GM23338 (cell line): ENCODE measurements at regions not wholly inside any gene's neighbourhood (a gene's known extent, or its start where the extent isn't known, plus 50 kb on each side); places are given as distances from the start of the nearest gene placed in this dataset.

Experiments
- CREB1 ChIP-seq: fragments of 250-450 bp; sonication (Bioruptor Pico); IDR thresholded peaks from 2 replicates; pipeline ENCODE4 v1.5.0; 2020; ENCODE audit warnings: low read depth, mild to moderate bottlenecking, moderate library complexity
- EZH2 ChIP-seq: fragments of 200-600 bp; sonication (generic); IDR thresholded peaks from one replicate; pipeline ENCODE4 v1.8.0; 2017; ENCODE audit warnings: antibody characterized with exemption, mild to moderate bottlenecking, low read depth; ENCODE audit not compliant: unreplicated experiment
- EZH2phosphoT487 ChIP-seq: fragments of 200-600 bp; sonication (generic); IDR thresholded peaks from one replicate; pipeline ENCODE4 v1.8.1; 2018; ENCODE audit warnings: antibody characterized with exemption; ENCODE audit not compliant: unreplicated experiment
- JUNB ChIP-seq: IDR thresholded peaks from one replicate; pipeline ENCODE4 v1.6.1; 2016; ENCODE audit warnings: antibody characterized with exemption; ENCODE audit not compliant: unreplicated experiment
- POLR2AphosphoS5 ChIP-seq: IDR thresholded peaks from 2 replicates; pipeline ENCODE4 v1.6.1; 2016; ENCODE audit warnings: antibody characterized with exemption, low read depth
- TF ChIP-seq, protein P1 (sequence below), 2 experiments: fragments of 200-600 bp in 1 of 2; sonication (generic) in 1 of 2; conservative IDR thresholded peaks; 2 replicates each; pipeline versions ENCODE4 v1.5.1 to v1.6.1; 2016 to 2017; ENCODE audit warnings: antibody characterized with exemption in 2 of 2, low read depth in 2 of 2, mild to moderate bottlenecking in 2 of 2, moderate library complexity in 1 of 2

DNA sequence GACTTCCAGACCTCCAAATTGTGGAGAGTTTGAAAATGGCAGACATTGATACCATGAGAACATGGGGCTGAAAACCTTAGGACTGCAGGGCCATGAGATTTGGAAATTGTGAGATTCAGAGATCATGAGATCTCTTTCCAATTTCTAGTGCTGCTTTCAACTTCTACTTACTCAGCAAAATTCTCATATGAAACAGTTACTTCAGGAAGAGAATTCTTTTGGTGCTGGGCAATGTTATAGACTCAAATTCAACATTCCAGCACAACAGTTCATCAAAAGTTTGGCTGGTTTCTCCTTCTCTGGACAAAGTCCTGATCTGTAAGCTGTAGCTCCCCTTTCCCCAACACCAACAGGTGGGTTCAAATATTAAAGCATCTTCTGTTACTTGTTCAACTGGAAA, 506.9 kb upstream of the NECTIN3 start:
- TF ChIP-seq, protein P1, sequence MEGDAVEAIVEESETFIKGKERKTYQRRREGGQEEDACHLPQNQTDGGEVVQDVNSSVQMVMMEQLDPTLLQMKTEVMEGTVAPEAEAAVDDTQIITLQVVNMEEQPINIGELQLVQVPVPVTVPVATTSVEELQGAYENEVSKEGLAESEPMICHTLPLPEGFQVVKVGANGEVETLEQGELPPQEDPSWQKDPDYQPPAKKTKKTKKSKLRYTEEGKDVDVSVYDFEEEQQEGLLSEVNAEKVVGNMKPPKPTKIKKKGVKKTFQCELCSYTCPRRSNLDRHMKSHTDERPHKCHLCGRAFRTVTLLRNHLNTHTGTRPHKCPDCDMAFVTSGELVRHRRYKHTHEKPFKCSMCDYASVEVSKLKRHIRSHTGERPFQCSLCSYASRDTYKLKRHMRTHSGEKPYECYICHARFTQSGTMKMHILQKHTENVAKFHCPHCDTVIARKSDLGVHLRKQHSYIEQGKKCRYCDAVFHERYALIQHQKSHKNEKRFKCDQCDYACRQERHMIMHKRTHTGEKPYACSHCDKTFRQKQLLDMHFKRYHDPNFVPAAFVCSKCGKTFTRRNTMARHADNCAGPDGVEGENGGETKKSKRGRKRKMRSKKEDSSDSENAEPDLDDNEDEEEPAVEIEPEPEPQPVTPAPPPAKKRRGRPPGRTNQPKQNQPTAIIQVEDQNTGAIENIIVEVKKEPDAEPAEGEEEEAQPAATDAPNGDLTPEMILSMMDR (conservative IDR thresholded peaks at IDR 0.05; ENCODE audit: low read depth in 2 of 2): no peak
- TF ChIP-seq POLR2AphosphoS5: no peak
- TF ChIP-seq EZH2: no peak
- no peak for TF ChIP-seq JUNB
- no peak for TF ChIP-seq CREB1 (CRISPR knock-in tag)
- no peak for TF ChIP-seq EZH2phosphoT487
